ENCODE measurements at regions not wholly inside any gene's neighbourhood (a gene's known extent, or its start where the extent isn't known, plus 50 kb on each side); places are given as distances from the start of the nearest gene placed in this dataset.

DNA sequence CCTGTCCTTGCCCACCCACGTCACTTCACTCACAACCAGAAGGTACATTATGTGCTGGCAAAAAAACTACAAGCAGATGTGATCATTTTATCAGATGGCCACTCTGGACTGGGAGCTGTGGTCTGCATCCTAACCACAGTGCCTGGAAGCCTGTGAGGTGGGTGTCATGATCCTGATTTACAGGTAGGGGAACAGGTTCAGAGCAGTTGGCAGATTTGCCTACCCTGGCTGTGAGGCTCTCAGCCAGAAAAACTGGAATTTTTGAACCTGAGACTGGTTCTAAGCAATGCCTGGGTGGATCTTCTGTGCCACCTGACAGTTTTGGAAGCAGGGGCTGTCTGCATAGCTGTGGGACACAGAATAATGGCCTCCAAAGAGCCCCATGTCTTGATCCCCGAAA lies 150.8 kb downstream of the SYF2 start:
- DNase-seq = no peak

DNA sequence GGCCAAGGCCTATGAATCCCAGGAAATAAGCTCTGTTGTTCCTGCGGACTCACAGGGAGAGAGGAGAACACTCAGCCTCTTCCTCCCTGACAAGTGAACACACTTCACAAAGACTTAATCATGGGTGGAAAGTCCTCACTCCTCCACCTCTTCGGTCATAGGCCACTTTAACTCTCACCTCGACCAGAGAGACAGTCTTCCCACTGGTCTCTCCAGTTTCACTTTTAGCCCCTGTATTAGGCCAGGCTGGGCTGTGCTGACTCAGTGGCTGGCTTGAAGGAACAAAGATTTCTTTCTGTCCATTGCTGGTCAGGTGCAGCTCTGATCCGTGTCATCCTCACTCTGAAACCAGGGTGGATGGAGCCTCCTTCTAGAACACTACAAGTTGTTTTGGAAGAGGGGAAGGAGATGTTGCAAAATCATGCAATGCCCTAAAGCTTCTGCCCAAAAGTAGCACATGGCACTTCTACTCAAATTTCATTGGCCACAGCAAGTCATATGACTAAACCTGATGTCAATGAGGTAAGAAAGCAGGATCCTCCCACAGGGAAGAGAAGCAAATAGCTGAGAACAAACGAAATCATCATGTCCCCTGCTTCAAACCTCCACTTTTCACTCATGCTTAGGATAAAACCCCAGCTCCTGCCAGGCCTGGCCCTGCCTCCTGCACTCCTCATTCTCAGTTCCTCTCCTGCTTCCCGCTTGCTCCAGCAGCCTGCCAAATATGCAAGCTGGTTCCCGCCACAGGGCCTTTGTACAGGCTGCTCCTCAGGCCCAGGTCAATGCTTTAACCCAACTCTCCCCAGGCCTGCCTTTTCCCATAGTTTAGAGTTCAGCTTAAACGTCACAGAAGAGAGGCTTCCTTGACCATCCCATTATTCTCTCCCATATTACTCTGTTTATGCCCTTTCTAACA lies 150.5 kb upstream of the RUNX3 start:
- DNase-seq = no peak

DNA sequence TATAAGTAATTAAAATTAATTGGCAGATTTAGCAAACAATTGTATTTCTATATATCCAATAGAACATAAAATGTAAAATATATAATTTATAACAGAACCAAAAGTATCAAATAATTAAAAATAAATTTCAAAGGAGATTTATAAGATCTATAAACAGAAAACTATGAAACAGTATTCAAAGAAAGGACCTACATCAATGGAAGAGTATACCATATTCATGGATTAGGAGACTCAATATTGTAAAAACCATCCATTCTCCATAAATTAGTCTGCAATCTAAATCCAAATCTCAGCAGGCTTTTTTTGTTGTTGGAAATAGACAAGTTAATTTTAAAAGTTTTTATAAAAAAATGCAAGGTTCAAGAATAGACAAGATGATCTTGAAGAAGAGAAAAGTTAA lies 149.0 kb upstream of the RUNX3 start:
- DNase-seq = no peak

DNA sequence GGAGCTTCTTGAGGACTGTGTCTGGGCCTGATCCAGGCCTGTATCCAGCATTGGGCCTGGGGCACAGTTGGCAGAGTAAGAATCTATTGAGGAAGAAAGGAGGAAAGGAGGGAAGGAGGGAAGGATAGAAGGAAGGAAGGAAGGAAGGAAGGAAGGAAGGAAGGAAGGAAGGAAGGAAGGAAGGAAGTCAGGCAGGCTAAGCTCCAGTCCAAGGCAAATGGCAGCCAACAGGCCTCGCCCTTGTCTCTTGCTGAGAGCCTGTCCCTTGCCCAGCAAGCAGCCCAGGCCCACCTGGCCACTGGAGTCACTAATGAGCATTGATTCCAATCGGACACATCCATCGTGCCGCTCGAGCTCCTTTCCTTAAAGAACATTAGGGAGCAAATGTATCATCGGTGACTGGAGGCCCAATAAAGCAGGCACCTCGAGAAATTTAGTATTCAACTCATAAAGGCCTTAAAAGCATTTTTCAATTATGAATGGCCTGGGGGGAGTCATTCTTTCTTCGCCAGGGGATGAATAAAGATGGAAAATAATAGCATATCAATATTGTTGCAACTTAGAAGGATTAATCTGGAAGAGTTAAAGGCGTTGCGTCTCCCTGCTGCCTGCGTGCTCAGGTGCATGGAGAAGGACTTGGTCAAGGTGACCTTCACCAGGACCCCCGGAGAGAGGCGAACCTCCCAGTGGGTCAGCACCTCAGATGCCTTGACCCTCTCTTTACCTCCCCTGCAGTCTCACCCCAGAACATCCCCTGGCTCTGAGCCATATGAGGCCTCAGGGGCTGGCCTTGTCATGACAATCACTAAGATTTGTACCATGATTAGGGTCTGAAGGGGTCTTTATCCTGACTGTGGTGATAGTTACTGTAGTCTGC lies 144.5 kb upstream of the RUNX3 start:
- DNase-seq = no peak

GRCh38 chr1:25073640-25074270 lies 143.7 kb upstream of the RUNX3 start:
- no peak for DNase-seq

DNA sequence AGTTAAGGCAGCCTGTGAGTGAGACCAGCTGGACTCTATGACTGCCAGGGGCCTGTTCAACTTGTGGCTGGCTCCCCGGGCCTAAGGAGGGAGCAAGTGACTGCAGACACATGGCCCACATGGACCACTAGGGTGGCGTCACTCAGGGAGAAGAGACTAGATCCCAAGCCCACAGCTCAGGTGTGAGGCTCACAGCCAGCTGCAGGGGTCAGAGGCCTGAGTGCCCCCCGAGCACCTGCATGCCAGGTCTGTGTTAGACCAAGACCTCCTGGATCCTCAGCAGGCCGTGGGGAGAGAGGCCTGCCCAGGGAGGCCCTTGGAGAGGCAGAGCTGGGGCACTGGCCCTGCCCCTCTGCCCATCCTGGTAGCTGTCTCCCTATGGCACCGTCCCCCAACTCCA lies 142.4 kb upstream of the RUNX3 start:
- no peak for DNase-seq

- no peak for DNase-seq
Measured at GRCh38 chr1:25068829-25069228, 138.8 kb upstream of the RUNX3 start.

GRCh38 chr1:25068316-25068715 lies 138.2 kb upstream of the RUNX3 start:
- no peak for DNase-seq

DNA sequence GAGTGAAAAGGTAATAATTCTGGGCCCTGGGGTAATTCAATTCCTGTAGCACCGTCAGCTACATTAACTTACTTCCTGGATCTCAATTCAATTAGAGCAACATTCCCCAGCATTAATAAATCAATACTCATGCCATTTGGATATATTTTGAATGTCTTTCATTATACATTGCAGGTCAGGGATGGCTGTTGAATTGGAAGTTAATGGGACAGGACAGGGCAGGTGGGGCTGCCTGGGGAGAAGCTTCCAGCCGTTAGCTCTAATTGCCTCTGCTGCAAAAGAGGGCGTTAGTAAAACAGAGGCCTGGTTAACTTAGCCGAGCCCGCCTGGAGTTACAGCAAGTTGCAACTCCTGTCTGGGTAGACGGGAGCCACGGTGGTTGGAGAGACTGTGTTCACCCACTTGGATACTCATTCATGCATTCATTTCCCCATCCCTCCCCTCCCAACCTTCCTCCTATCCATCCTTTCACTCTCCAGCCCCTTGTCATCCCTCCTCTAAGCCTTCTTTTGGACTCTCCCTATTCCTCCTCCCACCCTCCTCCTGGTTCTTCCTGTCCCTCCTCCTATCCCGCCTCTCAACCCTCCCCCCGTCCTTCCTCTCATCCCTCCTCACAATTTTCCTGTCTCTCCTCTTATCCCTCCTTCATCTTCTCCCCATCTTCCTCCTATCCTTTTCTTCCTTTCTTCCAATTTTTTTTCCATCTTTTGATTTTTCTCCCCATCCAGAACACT lies 137.6 kb upstream of the RUNX3 start:
- no peak for DNase-seq

DNA sequence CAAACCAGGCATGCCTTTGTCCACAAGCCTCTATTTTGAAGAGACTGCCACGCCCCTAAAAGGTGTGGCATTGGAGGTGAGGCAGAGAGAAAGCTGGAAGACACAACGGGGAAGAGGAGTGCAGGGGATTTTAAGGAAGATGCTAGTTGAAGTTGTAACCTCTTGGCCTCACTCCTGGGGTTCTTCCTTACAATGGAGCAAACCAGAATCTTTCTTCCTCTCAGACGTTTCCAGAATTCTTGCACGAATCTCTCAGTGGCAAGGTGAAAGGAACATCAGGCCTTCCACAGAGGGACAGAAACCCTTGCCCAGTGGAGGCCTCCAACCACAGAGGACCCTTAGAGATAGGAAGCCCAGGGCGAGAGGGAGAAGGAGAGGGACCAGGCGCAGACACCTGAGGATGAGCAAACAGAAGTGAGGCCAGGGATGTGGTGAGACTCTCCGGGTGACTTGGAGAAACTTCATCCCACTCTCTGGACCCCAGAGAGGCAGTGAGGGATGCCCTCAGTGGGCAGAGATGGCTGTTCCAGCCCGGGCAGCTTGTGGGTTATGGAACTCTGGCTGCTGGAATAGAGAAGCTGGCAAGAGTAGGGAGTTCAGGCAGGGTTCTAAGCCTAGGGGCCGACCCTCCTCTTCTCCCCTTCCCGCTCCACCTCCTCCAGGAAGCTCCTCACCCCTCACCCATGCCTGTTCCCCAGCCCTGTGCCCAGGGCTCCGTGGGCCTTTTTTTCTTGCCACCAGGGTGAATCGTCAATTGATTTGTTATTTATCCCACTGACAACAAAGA lies 136.8 kb upstream of the RUNX3 start:
- DNase-seq = no peak

DNA sequence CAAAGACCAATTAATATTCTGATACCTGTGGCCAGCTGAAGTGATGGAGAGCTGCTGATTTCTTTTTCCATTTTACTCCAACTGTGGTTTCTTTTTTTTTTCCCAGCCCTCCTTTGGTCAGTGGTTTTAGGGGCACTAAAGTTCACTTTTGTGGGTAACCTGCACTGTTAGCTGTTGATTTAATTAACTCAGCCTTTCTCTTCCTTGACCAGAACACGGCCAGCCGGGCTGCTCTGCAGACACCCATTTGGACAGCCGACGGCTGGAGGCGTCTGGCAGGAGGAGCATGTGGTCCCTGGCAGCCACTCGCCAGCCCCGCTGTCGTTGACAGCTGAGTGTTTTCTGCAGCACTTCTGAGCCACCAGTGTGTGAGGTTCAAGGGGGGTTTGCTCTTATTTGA lies 136.2 kb upstream of the RUNX3 start:
- no peak for DNase-seq

DNA sequence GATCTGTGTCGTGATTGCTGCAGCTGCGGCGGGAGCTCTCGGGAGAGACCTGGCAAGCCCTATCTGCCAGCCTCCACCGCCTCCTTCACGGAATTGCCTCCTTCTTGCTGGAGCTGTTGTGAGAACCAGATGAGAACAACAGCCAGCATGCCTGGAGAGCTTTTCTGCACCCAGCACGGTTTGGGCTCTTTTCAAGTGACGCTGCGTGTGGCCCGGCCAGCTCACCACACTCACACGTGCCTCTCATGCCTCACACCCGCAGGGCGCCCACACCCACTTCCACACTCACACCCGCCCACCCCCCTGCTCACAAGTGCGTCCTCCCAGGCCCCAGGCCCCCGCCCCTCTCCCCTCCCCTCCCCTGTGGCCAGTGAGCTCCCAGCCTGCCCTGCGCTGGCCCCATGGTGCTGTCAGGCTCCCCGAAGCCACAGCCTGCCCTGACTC lies 135.7 kb upstream of the RUNX3 start:
- DNase-seq = no peak

- DNase-seq = no peak
Measured at GRCh38 chr1:25065321-25065721, 135.2 kb upstream of the RUNX3 start.

GRCh38 chr1:25064465-25065240 lies 134.6 kb upstream of the RUNX3 start:
- no peak for DNase-seq

GRCh38 chr1:25063591-25064416 lies 133.7 kb upstream of the RUNX3 start:
- no peak for DNase-seq

GRCh38 chr1:25062621-25063255 lies 132.7 kb upstream of the RUNX3 start:
- no peak for DNase-seq

DNA sequence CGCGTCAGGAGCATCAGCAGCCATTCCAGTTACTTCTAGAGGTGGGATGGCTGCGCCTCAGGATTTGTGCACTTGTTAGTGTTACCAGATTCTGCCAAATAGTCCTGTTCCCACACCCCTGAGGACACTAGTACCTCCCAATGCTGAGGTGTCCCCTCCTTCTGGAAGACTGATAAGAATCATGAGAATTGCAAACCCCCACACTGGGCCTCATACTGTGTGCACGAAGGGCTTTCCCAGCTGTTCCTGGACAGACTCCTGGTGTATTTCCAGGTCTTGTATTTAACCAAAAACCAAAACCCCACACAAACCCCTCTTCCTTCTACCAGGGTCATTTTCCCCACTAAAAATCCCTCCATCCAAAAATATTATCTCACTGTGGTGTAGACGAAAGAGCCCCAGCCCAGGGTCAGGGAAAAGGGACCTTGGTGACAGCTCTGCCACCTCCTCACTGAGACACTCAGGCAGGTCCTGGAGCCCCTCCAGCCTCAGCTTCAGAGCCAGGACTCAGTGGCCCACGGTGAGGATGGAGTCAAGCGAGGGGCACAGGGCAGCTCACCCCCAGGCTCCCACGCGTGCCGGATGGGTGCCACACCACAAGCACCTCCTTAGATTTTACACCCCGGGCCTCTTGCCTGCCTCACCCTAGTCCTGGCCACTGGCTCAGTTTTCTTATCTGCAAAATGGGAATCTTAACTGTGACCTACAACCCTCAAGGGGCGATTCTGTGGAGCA lies 131.4 kb upstream of the RUNX3 start:
- no peak for DNase-seq

- DNase-seq = no peak
Measured at GRCh38 chr1:25057188-25057587, 127.1 kb upstream of the RUNX3 start.

Measured in muscle of arm (tissue), 1 donor.